GM21619 (cell line): ENCODE measurements at regions not wholly inside any gene's neighbourhood (a gene's known extent, or its start where the extent isn't known, plus 50 kb on each side); places are given as distances from the start of the nearest gene placed in this dataset.

Experiments
- ATAC-seq: cut with Tn5 transposase; IDR thresholded peaks from one replicate; pipeline ENCODE4 v1.9.1; 2021; ENCODE audit not compliant: unreplicated experiment

DNA sequence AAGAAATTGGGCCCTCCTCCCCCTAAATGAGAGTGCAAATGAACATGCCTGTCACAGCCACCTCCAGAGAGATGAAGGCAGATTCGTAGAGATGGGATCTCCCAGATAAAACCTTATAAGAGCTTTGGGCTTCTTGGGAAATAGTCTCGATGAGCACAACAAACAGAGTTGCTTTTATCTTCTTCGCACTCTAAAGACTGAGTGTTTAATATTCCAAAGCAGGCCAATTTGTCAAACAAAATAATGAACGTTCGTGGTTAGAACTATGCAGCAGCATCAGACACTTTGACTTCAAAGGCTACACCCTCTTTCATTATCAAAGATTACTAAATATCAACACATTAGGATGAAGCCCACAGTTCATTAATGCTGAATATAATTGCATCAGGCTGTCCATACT is 256.2 kb downstream of the SKIDA1 start:
- ATAC-seq, result no peak

DNA sequence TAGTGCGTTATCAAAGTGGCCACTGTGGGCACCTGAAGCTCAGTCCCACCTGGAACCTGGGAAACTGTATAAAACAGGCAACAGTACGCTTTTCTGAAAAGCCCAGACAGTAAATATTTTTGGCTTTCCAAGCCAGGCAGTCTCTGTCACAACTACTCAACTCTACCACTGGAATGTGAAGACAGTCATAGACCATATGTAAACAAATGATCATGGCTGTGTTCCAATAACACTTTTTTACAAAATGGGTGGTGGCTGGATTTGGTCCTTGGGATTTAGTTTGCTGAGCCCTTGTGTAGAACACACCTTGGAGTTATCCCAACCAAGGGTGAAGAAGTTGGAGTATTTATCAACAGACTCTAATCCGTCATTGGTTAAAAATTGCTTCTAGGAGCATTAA is 259.9 kb downstream of the SKIDA1 start:
- ATAC-seq, result no peak

DNA sequence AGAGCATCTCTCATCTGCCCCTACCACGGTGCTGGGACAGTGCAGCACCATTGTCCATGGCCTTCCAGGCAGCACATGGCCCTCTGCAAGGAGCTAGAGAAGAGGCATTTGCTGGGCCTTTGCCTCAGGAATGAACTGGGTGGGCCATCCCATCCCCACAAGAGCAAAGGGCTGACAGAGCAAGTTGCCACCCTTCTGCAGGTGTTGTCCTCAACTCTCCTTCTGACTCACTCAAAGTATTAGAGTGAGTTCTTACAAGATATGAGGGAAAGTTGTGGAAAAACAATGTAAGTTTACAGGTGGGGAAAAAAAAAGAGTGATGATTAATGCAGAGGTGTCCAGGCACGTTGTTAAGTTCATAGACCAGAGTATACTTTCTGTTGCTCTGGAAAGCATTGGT is 261.2 kb downstream of the SKIDA1 start:
- no peak for ATAC-seq

DNA sequence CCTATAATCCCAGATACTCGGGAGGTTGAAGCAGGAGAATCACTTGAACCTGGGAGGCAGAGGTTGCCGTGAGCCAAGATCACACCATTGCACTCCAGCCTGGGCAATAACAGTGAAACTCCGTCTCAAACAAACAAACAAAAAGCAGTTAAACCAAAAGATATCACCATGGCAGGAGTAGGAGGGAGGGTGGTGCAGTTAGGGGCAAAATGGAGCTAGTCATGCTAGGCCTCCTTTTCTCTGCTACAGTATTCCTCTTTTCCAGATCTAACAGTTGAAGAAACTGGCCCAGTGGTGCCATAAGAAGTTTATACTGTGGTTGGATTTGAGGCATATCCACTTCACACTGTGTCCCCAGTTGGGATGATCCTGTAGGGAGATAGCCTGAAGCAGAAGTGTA is 261.6 kb downstream of the SKIDA1 start:
- no peak for ATAC-seq

DNA sequence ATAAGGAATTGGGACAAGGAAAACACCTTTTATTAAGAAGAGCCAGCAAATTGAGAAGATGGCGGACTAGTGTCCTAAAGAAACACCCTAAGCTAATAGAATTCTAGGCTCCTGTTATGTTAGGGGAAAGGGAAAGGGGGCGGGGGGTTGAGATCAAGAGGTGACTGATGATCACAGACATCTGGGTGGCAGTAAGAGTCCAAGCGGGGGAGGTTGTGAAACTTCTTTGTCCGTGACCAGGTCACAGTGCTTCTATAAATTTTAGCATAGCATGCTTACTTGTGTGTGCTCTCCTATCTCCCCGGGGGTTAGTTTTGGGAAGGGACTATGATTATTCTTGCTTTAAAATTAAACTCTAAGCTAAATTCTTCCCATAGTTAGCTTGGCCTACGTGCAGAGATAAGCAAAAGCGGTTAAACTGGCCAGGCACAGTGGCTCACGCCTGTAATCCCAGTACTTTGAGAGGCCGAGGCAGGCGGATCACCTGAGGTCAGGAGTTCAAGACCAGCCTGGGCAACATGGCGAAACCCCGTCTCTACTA is 262.1 kb downstream of the SKIDA1 start:
- no peak for ATAC-seq

DNA sequence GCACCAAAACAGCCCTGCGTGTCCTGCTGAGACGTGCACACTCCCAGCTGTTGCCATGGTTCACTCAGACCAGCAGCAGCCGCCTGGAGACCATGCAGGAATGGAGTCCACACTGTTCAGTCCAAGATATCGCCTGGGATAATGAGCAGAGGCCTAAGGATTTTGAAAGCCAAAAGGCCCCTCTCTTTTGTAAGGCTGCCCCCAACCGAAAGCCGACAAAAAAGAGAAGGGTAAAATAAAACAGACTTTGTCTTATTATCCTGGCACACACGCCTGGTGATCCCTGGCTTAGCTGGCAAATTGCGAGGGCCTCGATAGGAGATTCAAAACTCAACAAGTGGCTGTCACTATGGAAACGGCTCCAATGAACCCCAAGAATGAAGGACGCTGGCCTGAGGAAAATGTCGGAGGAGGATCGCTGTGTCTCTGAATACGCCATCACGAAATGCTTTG is 263.6 kb downstream of the SKIDA1 start:
- ATAC-seq, result no peak

DNA sequence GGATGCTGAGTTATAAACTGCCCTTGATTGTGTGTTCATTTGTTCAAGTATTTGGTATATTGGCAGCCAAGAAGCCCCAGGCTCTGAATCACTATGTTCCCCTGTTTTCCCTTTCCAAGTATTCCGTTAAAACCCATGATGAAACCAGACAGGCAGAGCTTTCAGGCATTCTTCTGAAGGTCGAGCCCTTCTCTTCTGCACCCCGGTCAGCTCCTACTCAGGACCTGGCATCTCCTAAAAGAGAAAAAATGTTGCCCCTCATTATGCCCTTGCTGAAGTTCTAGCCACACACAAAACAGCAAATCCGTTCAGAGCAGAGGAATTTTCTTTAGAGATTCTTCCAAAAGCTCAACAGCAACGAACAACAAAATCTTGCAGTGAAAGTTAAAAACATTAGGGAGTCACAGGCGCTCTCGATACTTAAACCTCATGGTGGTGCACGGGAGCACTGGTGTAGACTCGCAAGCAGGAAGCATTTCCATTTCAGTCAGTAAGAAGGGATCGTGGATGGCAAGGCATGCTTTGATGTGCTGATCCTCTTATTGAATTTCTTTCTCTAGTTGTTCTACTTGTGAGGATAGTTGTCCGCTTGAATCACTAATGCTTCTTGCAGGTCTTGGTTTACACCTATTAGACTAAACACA is 264.9 kb downstream of the SKIDA1 start:
- no peak for ATAC-seq

DNA sequence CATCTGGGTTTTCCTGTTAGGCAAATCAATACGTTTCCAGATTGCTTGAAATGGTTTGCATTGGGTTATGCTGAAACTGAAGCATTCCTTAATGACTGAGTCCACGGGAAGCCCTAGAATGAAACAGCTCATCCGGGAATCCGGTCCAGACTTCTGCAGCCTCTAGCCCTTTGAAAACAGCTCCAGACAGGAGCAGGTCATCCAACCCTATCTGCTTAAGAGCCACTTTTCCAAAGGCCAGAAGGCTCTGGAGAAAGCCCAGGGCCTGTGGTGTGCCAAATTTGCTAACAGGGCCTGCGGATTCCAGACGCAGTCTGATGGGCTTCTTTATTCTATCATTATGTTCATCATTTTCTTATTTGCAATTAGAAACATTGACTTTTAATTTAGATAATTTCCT is 265.4 kb downstream of the SKIDA1 start:
- ATAC-seq, result no peak

DNA sequence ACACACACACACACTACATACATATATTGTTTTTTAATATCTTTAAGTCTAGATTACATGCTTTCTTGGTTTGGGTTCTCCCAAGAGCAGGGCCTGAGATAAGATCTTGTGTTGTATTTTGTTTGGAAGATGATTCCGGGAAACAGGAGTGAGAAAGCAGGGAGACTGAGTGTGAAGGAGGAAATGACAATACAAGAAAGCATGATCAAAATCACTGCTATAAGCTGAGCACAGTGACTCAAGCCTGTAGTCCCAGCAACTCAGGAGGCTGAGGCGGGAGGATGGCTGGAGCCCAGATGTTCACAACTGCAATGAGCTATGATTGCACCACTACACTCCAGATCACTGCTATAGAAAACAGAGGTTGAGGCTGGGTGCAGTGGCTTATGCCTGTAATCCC is 267.6 kb downstream of the SKIDA1 start:
- ATAC-seq, result no peak

DNA sequence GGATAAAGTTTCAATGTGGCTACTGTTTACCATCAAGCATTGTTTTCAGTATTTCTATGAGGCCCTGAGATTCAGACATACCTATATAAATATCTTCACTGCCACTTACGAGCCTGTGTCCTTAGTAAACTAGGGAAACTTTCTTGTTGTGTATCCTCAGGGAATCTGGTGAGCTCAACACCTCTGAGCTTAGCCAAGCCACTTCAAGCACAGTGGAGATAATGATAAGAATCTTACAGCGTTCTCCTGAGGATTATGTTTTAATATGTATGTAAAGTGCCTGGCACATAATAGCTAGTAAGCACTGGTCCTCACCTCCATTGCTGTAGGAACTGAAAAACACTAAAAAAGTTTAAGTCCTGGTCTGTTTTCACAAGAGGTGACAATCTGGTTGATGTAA is 268.3 kb downstream of the SKIDA1 start:
- ATAC-seq, result no peak

DNA sequence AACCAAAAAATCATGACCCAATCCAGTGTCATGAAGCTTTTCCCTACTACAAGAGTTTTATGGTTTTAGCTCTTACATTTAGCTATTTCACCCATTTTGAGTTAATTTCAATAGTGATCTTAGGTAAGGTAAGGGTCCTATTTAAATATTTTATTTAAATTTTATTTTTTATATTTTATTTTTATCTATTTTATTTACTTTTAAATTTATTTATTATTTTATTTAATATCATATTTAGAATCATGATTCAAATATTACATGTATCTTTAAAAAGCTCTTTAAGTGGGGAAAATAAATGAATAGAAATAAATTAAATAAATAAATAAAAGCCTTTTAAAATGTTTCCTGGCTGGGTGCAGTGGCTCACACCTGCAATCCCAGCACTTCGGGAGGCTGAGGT is 276.0 kb downstream of the SKIDA1 start:
- no peak for ATAC-seq

DNA sequence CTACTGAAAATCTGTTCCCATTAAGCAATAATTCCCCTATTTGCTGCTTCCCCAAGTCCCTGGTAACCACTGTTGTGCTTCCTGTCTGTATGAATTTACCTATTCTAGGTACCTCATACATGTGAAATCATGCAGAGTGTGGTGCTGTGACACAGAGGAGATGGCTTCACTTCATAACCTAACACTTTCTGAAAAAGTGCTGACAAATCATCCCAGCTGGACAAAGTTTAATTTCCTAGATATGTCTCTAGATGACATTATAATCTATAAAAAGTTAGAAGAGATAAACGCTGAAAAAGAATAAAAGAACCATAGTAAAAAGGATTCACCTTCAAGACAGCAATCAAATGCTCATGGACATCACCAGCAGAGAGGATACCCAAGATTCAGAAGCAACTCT is 277.9 kb downstream of the SKIDA1 start:
- ATAC-seq, result no peak

DNA sequence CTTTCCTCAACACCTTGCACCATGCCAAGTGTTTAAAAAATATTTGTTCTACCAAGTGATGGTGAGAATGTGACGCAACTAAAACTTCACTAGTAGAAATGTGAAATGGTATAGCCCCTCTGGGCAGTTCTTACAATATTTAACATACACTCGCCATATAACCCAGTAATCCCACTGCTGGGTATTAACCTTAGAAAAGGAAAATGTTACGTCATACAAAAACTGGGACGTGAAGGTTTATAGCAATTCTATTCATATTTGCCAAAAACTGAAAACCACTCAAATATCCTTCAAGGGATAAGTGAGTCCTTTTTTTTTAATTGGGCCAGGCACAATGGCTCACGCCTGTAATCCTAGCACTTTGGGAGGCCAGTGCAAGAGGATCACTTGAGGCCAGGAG is 279.3 kb downstream of the SKIDA1 start:
- no peak for ATAC-seq

DNA sequence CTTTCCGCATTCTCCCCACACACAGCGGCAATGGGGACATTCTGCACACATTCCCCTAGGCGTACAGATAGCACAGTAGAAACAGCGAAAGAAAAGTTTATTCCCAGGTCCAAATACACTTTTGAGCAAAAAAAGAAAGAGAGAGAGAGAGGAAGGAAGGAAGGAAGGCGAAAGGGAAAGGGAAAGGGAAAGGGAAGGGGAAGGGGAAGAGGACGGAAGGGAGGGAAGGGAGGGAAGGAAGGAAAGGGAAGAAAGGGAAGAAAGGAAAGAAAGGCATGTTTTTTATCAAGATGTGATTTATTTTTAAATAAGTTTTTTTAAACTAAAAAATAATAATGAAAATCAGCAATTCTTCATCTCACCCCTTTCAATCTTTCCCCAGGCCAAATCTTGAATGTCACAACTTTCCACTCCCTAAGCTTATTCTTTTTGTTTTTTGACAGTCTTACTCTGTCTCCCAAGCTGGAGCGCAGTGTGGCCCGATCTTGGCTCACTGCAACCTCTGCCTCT is 281.7 kb downstream of the SKIDA1 start:
- no peak for ATAC-seq

DNA sequence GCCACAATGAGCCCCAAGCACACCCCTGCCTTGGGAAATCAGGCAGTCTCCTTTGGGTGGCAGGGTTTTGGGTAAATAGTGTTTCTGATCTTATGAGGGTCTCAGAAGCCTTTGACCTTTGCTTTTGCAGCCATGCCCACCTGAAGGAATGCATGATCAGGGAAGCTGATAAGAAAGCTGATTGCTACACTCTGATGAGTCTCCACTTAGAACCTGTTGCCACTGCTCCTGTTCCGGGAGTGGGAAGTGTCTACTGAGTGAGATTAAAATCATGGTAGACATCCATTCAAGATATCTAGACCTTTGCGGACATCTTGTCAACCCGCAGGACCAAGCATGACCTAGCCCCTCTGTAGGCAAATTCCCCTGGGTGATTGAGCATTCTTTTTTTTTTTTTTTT is 282.6 kb downstream of the SKIDA1 start:
- no peak for ATAC-seq

DNA sequence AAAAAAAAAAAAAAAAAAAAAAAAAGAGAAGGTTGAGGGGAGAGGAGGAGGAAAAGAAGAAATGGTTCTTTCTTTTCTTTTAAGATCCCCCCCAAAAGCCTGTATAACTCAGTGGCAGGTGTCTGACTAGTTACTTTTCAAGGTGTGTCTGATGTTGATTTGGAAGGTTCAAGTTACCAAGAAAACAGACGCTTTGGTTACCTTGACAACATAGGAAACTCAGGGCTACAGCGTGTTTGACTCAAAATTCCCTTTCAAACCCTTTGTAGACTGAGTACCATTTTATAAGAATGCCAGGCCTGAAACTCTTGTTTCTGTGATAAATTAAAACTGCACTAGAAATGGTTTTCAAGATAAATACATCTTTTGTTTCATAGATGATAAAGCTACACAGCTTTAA is 286.8 kb downstream of the SKIDA1 start:
- no peak for ATAC-seq

DNA sequence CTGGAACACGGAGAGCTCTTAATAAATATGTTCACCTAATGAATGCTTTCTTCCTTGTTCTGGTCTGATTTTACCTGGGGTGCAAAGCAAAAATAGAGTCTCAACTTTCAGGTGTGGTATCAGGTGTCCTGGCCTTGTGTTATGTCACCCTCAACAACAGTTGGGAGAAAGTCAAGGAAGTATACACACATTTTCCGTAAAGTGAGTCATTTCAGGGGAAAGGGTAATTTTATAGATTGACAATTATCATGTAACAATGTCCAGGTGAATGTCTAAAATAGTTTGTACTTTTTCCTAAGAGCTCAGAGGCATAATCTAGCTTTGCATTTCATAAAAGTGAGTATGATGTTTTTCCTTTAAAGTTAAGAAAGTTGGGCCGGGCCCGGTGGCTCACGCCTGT is 287.4 kb downstream of the SKIDA1 start:
- no peak for ATAC-seq

DNA sequence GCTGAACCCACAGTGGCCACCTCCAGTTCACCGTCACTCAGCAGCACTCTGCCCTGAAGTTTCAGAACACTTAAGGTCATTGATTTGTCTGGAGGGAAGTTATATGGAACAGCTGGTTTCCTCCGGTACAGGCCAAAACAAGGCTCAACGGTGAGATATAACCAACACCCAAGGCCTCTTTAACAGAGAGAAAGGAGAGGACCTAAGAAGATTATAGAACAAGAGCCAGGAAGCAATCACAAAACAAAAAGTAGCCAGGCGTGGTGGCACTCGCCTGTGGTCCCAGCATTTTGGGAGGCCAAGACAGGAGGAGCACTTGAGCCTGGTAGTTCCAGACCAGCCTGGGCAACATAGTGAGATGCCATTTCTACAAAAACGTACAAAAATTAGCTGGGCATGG is 290.7 kb downstream of the SKIDA1 start:
- ATAC-seq, result no peak

DNA sequence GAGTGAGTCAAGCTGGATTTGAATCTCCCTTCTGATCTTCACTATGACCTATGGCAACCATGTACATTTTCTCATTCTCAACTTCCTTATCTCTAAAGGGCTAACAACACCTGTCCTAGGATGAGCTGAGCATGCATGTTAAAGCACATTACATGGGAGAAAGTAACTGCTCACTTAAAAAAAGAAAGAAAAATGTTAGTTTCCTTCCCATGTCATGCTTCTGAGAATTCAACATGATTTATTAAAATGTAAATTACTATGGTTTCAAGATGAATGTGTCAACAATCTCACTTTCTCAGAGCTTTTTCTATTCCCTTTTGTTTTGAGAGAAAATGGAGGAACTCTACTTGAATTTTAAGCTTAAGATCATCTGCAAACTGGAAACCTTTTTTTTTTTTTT is 295.3 kb downstream of the SKIDA1 start:
- no peak for ATAC-seq

DNA sequence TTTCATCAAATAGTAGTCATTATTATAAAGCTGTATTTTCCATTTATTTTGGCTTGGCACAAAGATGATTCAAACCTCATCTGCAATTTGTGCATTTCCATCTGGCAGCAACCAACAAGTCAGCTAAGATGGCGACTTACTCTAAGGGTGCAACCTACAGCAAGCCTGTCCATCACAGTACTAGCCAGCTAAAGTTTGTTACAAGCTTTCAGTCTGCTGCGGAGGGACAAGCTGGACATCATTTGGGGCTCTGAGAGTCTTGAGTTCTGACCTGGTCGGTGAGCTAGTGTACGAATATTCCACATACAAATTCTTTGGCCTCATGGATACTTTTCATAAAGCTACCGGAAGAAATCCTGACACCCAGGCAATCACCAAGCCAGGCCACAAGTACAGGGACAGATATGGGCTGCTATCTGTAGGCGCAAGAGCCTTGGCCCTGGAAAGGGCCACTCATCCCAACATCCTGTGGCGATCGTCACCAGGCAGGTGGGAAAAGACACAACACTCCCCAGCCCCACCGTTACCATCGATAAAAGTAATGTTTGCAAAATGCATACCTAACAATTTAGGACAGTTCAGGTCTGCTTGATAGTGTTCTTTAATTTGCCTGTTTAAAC is 307.6 kb downstream of the SKIDA1 start:
- no peak for ATAC-seq

DNA sequence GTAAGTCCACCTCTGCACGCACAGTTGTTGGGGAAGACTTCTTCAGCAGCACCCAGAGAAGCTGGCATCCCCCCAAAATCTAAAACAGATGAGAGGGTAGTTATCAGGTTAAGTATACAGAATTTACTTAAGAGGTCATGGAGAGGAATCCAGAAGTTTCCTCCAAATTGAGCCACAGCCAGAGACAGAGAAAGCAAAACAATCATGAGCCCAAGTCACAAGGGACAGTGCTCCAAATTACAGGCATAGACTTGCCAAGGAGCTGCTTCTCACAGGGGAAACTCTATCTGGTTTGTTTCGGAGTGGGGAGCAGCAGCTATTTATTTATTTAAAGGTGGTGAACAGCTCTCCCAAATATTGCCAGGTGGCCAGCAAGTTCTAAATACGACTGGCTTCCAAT is 308.4 kb downstream of the SKIDA1 start:
- no peak for ATAC-seq

DNA sequence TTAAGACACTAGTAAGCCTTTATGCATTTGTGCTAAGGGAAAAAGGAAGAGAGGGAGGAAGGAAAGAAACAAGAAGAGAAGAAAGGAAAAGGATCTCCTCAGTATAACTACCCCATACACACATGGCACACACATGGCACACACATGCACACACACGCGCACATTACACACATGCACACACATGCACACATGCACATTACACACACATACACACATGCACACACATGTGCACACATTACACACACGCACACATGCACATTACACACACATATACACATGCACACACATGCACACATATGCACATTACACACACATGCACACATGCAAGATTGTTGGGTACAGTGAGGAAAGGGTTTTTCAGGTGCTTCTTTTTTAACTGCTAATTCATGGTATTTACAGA is 311.2 kb downstream of the SKIDA1 start:
- ATAC-seq, result no peak

DNA sequence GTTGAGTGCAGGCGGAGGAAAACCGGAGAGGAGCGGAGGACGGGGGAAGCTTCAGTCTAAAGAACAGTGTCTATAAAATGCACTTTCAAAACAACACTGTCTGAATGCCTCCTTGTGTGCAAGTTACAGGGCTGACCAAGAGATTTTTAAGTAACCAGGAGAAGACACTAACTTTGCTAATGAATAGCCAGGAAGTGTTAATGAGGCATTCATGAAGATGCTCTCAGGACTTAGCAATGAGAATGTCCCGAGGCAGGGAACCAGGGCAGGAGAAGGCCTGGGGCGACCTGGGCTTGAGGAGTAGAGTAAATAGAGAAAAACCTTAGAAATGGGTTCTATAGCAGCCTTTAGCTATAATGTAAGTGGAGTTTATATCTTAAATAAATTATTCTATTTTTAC is 312.1 kb downstream of the SKIDA1 start:
- no peak for ATAC-seq
